SK-N-SH (cell line): ENCODE measurements at regions not wholly inside any gene's neighbourhood (a gene's known extent, or its start where the extent isn't known, plus 50 kb on each side); places are given as distances from the start of the nearest gene placed in this dataset.

Source experiments
- CTCF ChIP-seq: fragments of 200-600 bp; sonication (generic); IDR thresholded peaks from 2 replicates; pipeline ENCODE4 v1.6.1; 2017; ENCODE audit warnings: antibody characterized with exemption, mild to moderate bottlenecking, moderate library complexity
- ELF1 ChIP-seq: IDR thresholded peaks from 2 replicates; pipeline ENCODE4 v1.4.0; 2012
- JUND ChIP-seq: IDR thresholded peaks from 2 replicates; pipeline ENCODE4 v1.4.0; 2012
- NRF1 ChIP-seq: IDR thresholded peaks from 2 replicates; pipeline ENCODE4 v1.6.1; 2012; ENCODE audit warnings: low read depth, mild to moderate bottlenecking, low read length
- POLR2AphosphoS5 ChIP-seq: IDR thresholded peaks from 2 replicates; pipeline ENCODE4 v1.6.1; 2012; ENCODE audit warnings: low read depth, low read length
- RAD21 ChIP-seq: IDR thresholded peaks from 2 replicates; pipeline ENCODE4 v1.6.1; 2012; ENCODE audit warnings: mild to moderate bottlenecking, low read length
- RCOR1 ChIP-seq: fragments of 150-350 bp; IDR thresholded peaks from 2 replicates; pipeline ENCODE4 v1.6.1; 2017; ENCODE audit warnings: antibody characterized with exemption, low read length
- REST ChIP-seq: IDR thresholded peaks from 2 replicates; pipeline ENCODE4 v1.6.1; 2012; ENCODE audit warnings: mild to moderate bottlenecking, low read depth, low read length, moderate library complexity
- USF2 ChIP-seq: fragments of 150-350 bp; IDR thresholded peaks from 2 replicates; pipeline ENCODE4 v1.6.1; 2017; ENCODE audit warnings: antibody characterized with exemption, low read length, low read depth, borderline replicate concordance

- TF ChIP-seq CTCF, result no peak
- no peak for TF ChIP-seq USF2
- no peak for TF ChIP-seq RCOR1
- TF ChIP-seq REST, result no peak
- no peak for TF ChIP-seq ELF1
- TF ChIP-seq NRF1, result no peak
- no peak for TF ChIP-seq POLR2AphosphoS5
- TF ChIP-seq RAD21, result no peak
- no peak for TF ChIP-seq JUND
These were observed 1011.2 kb downstream of the KCNMA1 start for GRCh38 chr10:76626386-76626785.
